HCT116 (cell line): ENCODE measurements at regions not wholly inside any gene's neighbourhood (a gene's known extent, or its start where the extent isn't known, plus 50 kb on each side); places are given as distances from the start of the nearest gene placed in this dataset.

Source experiments
- CBX3 ChIP-seq: IDR thresholded peaks from 2 replicates; pipeline ENCODE4 v1.6.1; 2012; ENCODE audit warnings: low read depth
- CEBPB ChIP-seq: IDR thresholded peaks from 2 replicates; pipeline ENCODE4 v1.6.1; 2012; ENCODE audit warnings: low read depth
- EZH2 ChIP-seq: fragments of 200-600 bp; sonication (generic); IDR thresholded peaks from 2 replicates; pipeline ENCODE4 v1.6.1; 2017; ENCODE audit warnings: antibody characterized with exemption, mixed run types
- FOSL1 ChIP-seq: IDR thresholded peaks from 2 replicates; pipeline ENCODE4 v1.6.1; 2012; ENCODE audit warnings: low read depth
- JUND ChIP-seq: IDR thresholded peaks from 2 replicates; pipeline ENCODE4 v1.6.1; 2012
- POLR2A ChIP-seq: IDR thresholded peaks from 2 replicates; pipeline ENCODE4 v1.7.0; 2011; ENCODE audit warnings: borderline replicate concordance; ENCODE audit not compliant: insufficient read depth, insufficient read length; ENCODE audit errors: extremely low read depth
- POLR2AphosphoS5 ChIP-seq: IDR thresholded peaks from 2 replicates; pipeline ENCODE4 v1.6.1; 2011; ENCODE audit warnings: mild to moderate bottlenecking, low read depth, low read length, moderate library complexity
- RAD21 ChIP-seq: IDR thresholded peaks from 2 replicates; pipeline ENCODE4 v1.6.1; 2012; ENCODE audit warnings: low read depth, mild to moderate bottlenecking
- SP1 ChIP-seq: IDR thresholded peaks from 2 replicates; pipeline ENCODE4 v1.6.1; 2012; ENCODE audit warnings: low read depth
- YY1 ChIP-seq: IDR thresholded peaks from 2 replicates; pipeline ENCODE4 v1.6.1; 2011; ENCODE audit warnings: low read length, low read depth, moderate library complexity, mild to moderate bottlenecking; ENCODE audit not compliant: insufficient replicate concordance; ENCODE audit errors: extremely low read depth
- ZNF274 ChIP-seq: fragments of 200-500 bp; sonication (Bioruptor generic); IDR thresholded peaks from 2 replicates; pipeline ENCODE4 v1.6.1; 2014; ENCODE audit warnings: mild to moderate bottlenecking, low read depth, low read length, inconsistent platforms
- TF ChIP-seq, protein P1 (sequence below), 3 experiments: fragments of 200-600 bp in 1 of 3; sonication (generic) in 1 of 3; IDR thresholded peaks in 2 of 3; conservative IDR thresholded peaks in 1 of 3; 2 replicates each; pipeline ENCODE4 v1.5.1; 2012 to 2017; ENCODE audit warnings: low read depth in 2 of 3, low read length in 2 of 3, antibody characterized with exemption in 1 of 3, borderline replicate concordance in 1 of 3, control low read depth in 1 of 3, mild to moderate bottlenecking in 1 of 3, mixed read lengths in 1 of 3, mixed run types in 1 of 3, moderate library complexity in 1 of 3; ENCODE audit not compliant: insufficient read depth in 1 of 3
- TF ChIP-seq, protein P2 (sequence below): IDR thresholded peaks from 2 replicates; pipeline ENCODE4 v1.6.1; 2011; ENCODE audit warnings: mild to moderate bottlenecking, low read length, moderate library complexity; ENCODE audit not compliant: insufficient replicate concordance; ENCODE audit errors: extremely low read depth

DNA sequence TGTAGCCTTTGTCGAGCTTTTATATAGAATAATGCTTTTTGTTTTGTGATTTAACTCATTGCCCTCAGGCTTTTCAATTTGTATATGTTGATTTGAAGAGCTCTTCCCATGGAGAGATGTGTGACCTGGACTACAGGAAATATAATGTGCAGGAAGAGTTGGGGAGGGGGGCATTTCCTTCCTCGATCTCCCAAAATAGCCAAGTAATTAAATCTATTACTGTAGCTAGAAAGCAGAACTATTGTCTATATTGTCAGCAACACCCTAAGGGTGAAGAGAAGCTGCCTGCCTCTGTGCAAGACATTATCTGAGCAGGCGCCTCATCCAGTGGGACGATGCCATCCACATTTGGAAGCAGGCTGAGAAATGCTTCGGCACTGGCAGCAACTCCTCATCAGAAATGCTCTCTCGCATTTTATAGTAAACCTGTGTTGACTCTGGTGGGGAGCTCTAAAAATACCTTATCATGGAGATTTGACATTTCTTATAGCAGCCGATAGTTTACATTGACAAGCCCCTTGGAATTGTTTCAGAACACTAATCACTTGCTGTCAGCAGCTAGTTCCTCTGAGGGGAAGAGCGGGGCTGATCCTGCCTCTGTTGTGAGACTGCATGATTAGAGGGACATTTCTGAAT lies 392.5 kb upstream of the RGS6 start:
- TF ChIP-seq, protein P1, sequence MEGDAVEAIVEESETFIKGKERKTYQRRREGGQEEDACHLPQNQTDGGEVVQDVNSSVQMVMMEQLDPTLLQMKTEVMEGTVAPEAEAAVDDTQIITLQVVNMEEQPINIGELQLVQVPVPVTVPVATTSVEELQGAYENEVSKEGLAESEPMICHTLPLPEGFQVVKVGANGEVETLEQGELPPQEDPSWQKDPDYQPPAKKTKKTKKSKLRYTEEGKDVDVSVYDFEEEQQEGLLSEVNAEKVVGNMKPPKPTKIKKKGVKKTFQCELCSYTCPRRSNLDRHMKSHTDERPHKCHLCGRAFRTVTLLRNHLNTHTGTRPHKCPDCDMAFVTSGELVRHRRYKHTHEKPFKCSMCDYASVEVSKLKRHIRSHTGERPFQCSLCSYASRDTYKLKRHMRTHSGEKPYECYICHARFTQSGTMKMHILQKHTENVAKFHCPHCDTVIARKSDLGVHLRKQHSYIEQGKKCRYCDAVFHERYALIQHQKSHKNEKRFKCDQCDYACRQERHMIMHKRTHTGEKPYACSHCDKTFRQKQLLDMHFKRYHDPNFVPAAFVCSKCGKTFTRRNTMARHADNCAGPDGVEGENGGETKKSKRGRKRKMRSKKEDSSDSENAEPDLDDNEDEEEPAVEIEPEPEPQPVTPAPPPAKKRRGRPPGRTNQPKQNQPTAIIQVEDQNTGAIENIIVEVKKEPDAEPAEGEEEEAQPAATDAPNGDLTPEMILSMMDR (IDR thresholded peaks at IDR 0.05 in 2 of 3, conservative IDR thresholded peaks at IDR 0.05 in 1 of 3; ENCODE audit: borderline replicate concordance in 1 of 3, insufficient read depth in 1 of 3, low read depth in 2 of 3, low read length in 2 of 3): no peak
- TF ChIP-seq RAD21: no peak
- no peak for TF ChIP-seq CEBPB
- TF ChIP-seq EZH2: no peak
- no peak for TF ChIP-seq POLR2A
- TF ChIP-seq CBX3: no peak
- TF ChIP-seq POLR2AphosphoS5: no peak
- TF ChIP-seq FOSL1: no peak
- no peak for TF ChIP-seq SP1
- TF ChIP-seq YY1: no peak
- TF ChIP-seq JUND: no peak
- no peak for TF ChIP-seq ZNF274
- TF ChIP-seq, protein P2, sequence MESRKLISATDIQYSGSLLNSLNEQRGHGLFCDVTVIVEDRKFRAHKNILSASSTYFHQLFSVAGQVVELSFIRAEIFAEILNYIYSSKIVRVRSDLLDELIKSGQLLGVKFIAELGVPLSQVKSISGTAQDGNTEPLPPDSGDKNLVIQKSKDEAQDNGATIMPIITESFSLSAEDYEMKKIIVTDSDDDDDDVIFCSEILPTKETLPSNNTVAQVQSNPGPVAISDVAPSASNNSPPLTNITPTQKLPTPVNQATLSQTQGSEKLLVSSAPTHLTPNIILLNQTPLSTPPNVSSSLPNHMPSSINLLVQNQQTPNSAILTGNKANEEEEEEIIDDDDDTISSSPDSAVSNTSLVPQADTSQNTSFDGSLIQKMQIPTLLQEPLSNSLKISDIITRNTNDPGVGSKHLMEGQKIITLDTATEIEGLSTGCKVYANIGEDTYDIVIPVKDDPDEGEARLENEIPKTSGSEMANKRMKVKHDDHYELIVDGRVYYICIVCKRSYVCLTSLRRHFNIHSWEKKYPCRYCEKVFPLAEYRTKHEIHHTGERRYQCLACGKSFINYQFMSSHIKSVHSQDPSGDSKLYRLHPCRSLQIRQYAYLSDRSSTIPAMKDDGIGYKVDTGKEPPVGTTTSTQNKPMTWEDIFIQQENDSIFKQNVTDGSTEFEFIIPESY: no peak
